HCT116 (cell line): ENCODE measurements at regions not wholly inside any gene's neighbourhood (a gene's known extent, or its start where the extent isn't known, plus 50 kb on each side); places are given as distances from the start of the nearest gene placed in this dataset.

Experiments used
- ATAC-seq: fragments of 200-7000 bp; cut with Tn5 transposase; 2 replicates; pipeline ENCODE4 v1.9.1; 2020; ENCODE audit warnings: mild to moderate bottlenecking, moderate library complexity
- BruUV-seq: library from RNA; stranded (reverse); fragments of 400-500 nt; replicated peaks from 2 replicates; lab custom pipeline; 2021; lab: Mats Ljungman, UMichigan
- CTCF ChIA-PET: fragments of 300-600 bp; sonication (Branson Sonifier 250); formaldehyde crosslinking; loops from one replicate; lab custom pipeline; 2021; ENCODE audit warnings: antibody characterized with exemption; lab: Charles Lee
- POLR2A ChIA-PET: fragments of 300-600, 350-600 bp; sonication (Branson Sonifier 250); formaldehyde crosslinking; loops from one replicate; lab custom pipeline; 2021; ENCODE audit warnings: antibody characterized with exemption; lab: Charles Lee
- RAD21 ChIA-PET, 2 experiments: fragments of 300-600 bp; sonication (Branson Sonifier 250); formaldehyde crosslinking; loops; one replicate each; lab custom pipeline; 2023; ENCODE audit warnings: low total read pairs in 2 of 2; ENCODE audit not compliant: uncharacterized antibody in 2 of 2, unreplicated experiment in 2 of 2, low non-redundant PET in 1 of 2; lab: Charles Lee
- DNase-seq: peaks from one replicate; pipeline ENCODE4 v3.0.0-alpha.2; 2010; ENCODE audit warnings: low read depth, low spot score
- H2AFZ ChIP-seq: fragments of 200-600 bp; shearing (Covaris generic), sonication (generic); 2 replicates; pipeline ENCODE4 v1.6.1; 2017; ENCODE audit warnings: low read depth, mixed run types, mixed read lengths, antibody characterized with exemption, low read length; ENCODE audit not compliant: poor library complexity, severe bottlenecking
- H3K27ac ChIP-seq: 2 replicates; pipeline ENCODE4 v1.5.1; 2012; ENCODE audit warnings: low read depth, low read length
- H3K27me3 ChIP-seq: fragments of 200-600 bp; sonication (generic); 2 replicates; pipeline ENCODE4 v1.6.1; 2016; ENCODE audit warnings: mixed run types, low read length, mixed read lengths; ENCODE audit not compliant: insufficient read depth
- H3K36me3 ChIP-seq, 2 experiments: fragments of 200-500 bp in 1 of 2; fragments of 200-600 bp in 1 of 2; sonication (Bioruptor generic) in 1 of 2; sonication (generic) in 1 of 2; 2 replicates each; pipeline versions ENCODE4 v1.5.1 to v1.6.1; 2014 to 2016; ENCODE audit warnings: low read length in 2 of 2, inconsistent platforms in 1 of 2, mixed read lengths in 1 of 2, mixed run types in 1 of 2; ENCODE audit not compliant: insufficient read depth in 2 of 2, control insufficient read depth in 1 of 2
- H3K4me1 ChIP-seq, 2 experiments: fragments of 200-600 bp in 1 of 2; sonication (generic) in 1 of 2; 2 replicates each; pipeline versions ENCODE4 v1.5.1 to v1.6.1; 2012 to 2017; ENCODE audit warnings: low read length in 2 of 2, inconsistent platforms in 1 of 2, mild to moderate bottlenecking in 1 of 2, mixed read lengths in 1 of 2, mixed run types in 1 of 2, moderate library complexity in 1 of 2; ENCODE audit not compliant: insufficient read depth in 2 of 2, control insufficient read depth in 1 of 2
- H3K4me2 ChIP-seq: fragments of 200-600 bp; sonication (generic); 2 replicates; pipeline ENCODE4 v1.6.1; 2017; ENCODE audit warnings: mixed run types, low read length, mixed read lengths
- H3K4me3 ChIP-seq, 2 experiments: fragments of 200-600 bp in 1 of 2; sonication (generic) in 1 of 2; replicated peaks in 1 of 2; 2 replicates each; pipeline ENCODE4 v1.5.1; 2011 to 2016; ENCODE audit warnings: low read length in 2 of 2, control low read depth in 1 of 2, low read depth in 1 of 2, mild to moderate bottlenecking in 1 of 2, mixed read lengths in 1 of 2, mixed run types in 1 of 2
- H3K79me2 ChIP-seq: fragments of 200-600 bp; sonication (generic); 2 replicates; pipeline ENCODE4 v1.6.1; 2017; ENCODE audit warnings: mild to moderate bottlenecking, mixed run types, low read length, moderate library complexity, mixed read lengths; ENCODE audit not compliant: insufficient read depth
- H3K9ac ChIP-seq: fragments of 200-600 bp; sonication (generic); 2 replicates; pipeline ENCODE4 v1.6.1; 2016; ENCODE audit warnings: low read length, mixed read lengths
- H3K9me2 ChIP-seq: fragments of 200-600 bp; sonication (generic), shearing (Covaris generic); 2 replicates; pipeline ENCODE4 v1.6.1; 2017; ENCODE audit warnings: mixed run types, mild to moderate bottlenecking, moderate library complexity; ENCODE audit not compliant: insufficient read depth
- H3K9me3 ChIP-seq, 2 experiments: fragments of 200-500 bp in 1 of 2; fragments of 200-600 bp in 1 of 2; sonication (Bioruptor generic) in 1 of 2; sonication (generic) in 1 of 2; 2 replicates each; pipeline ENCODE4 v1.6.1; 2014 to 2017; ENCODE audit warnings: low read length in 2 of 2, mixed read lengths in 2 of 2, inconsistent platforms in 1 of 2, low read depth in 1 of 2, mild to moderate bottlenecking in 1 of 2, mixed run types in 1 of 2, moderate library complexity in 1 of 2; ENCODE audit not compliant: control insufficient read depth in 1 of 2, insufficient read depth in 1 of 2
- H4K20me1 ChIP-seq: fragments of 200-600 bp; sonication (generic), shearing (Covaris generic); 2 replicates; pipeline ENCODE4 v1.6.1; 2017; ENCODE audit warnings: mixed run types, mild to moderate bottlenecking, moderate library complexity; ENCODE audit not compliant: insufficient read depth
- CTCF ChIP-seq, 3 experiments: fragments of 200-600 bp in 1 of 3; sonication (generic) in 1 of 3; IDR thresholded peaks in 2 of 3; conservative IDR thresholded peaks in 1 of 3; 2 replicates each; pipeline ENCODE4 v1.5.1; 2012 to 2017; ENCODE audit warnings: low read depth in 2 of 3, low read length in 2 of 3, antibody characterized with exemption in 1 of 3, borderline replicate concordance in 1 of 3, control low read depth in 1 of 3, mild to moderate bottlenecking in 1 of 3, mixed read lengths in 1 of 3, mixed run types in 1 of 3, moderate library complexity in 1 of 3; ENCODE audit not compliant: insufficient read depth in 1 of 3
- ELF1 ChIP-seq: IDR thresholded peaks from 2 replicates; pipeline ENCODE4 v1.6.1; 2012; ENCODE audit warnings: low read depth, borderline replicate concordance
- EZH2phosphoT487 ChIP-seq: fragments of 200-600 bp; IDR thresholded peaks from 2 replicates; pipeline ENCODE4 v1.6.1; 2018; ENCODE audit warnings: antibody characterized with exemption, borderline replicate concordance
- FOSL1 ChIP-seq: IDR thresholded peaks from 2 replicates; pipeline ENCODE4 v1.6.1; 2012; ENCODE audit warnings: low read depth
- JUND ChIP-seq: IDR thresholded peaks from 2 replicates; pipeline ENCODE4 v1.6.1; 2012
- POLR2A ChIP-seq: IDR thresholded peaks from 2 replicates; pipeline ENCODE4 v1.7.0; 2011; ENCODE audit warnings: borderline replicate concordance; ENCODE audit not compliant: insufficient read depth, insufficient read length; ENCODE audit errors: extremely low read depth
- POLR2AphosphoS5 ChIP-seq: IDR thresholded peaks from 2 replicates; pipeline ENCODE4 v1.6.1; 2011; ENCODE audit warnings: mild to moderate bottlenecking, low read depth, low read length, moderate library complexity
- RAD21 ChIP-seq: IDR thresholded peaks from 2 replicates; pipeline ENCODE4 v1.6.1; 2012; ENCODE audit warnings: low read depth, mild to moderate bottlenecking
- YY1 ChIP-seq: IDR thresholded peaks from 2 replicates; pipeline ENCODE4 v1.6.1; 2011; ENCODE audit warnings: low read length, low read depth, moderate library complexity, mild to moderate bottlenecking; ENCODE audit not compliant: insufficient replicate concordance; ENCODE audit errors: extremely low read depth
- intact Hi-C: fragments of 100-400 bp; cut with micrococcal nuclease; formaldehyde crosslinking; loops from 2 replicates; pipeline ENCODE4 v1.10.0; 2022

GRCh38 chr9:86486891-86487837 lies 133.0 kb upstream of the TUT7 start:
- Histone ChIP-seq H2AFZ (no peak overlapping the region), H3K9me3 (no peaks in the 10 kb centered on the region), H3K9ac (no peak overlapping the region), H3K4me3 (no peak overlapping the region), H3K36me3 (no peaks in the 10 kb centered on the region), H3K9me2 (no peaks in the 10 kb centered on the region), H4K20me1 (no peaks in the 10 kb centered on the region), H3K27ac (no peak overlapping the region), H3K4me1 (no peaks in the 10 kb centered on the region), H3K27me3 (peaks cover 23% of the 10 kb centered on the region), H3K79me2 (no peaks in the 10 kb centered on the region), H3K4me2 (no peak overlapping the region)
- TF ChIP-seq ELF1 (no peak), EZH2phosphoT487 (no peak), POLR2AphosphoS5 (no peak), POLR2A (no peak), FOSL1 (no peak), RAD21 (peak; percentile 73), YY1 (no peak), CTCF (IDR thresholded peaks at IDR 0.05 in 2 of 3, conservative IDR thresholded peaks at IDR 0.05 in 1 of 3; ENCODE audit: borderline replicate concordance in 1 of 3, insufficient read depth in 1 of 3, low read depth in 2 of 3, low read length in 2 of 3) (peak; percentile 40 to 62 (median 46); a peak in 4 of 6 replicates), JUND (no peak)
- ChIA-PET CTCF (interaction anchor here (3.6 kb wide), 1 partner anchor 53 kb away, joined by 15 read pairs; no protein-coding TSS in a partner anchor), POLR2A (no interaction called here), RAD21 (no interaction called here)
- no TSS peak for BruUV-seq
- DNase-seq (peak; percentile 31), ATAC-seq (peak; percentile 68; the same call in 1 of the 2 replicates)
- intact Hi-C loops = loop anchor here (1.0 to 5.0 kb wide), 2 partner anchors 315 to 837 kb away; no protein-coding TSS in a partner anchor
